HCT116 (cell line): ENCODE measurements at regions not wholly inside any gene's neighbourhood (a gene's known extent, or its start where the extent isn't known, plus 50 kb on each side); places are given as distances from the start of the nearest gene placed in this dataset.

Source experiments
- ATAC-seq: fragments of 200-7000 bp; cut with Tn5 transposase; 2 replicates; pipeline ENCODE4 v1.9.1; 2020; ENCODE audit warnings: mild to moderate bottlenecking, moderate library complexity
- BruUV-seq: library from RNA; stranded (reverse); fragments of 400-500 nt; replicated peaks from 2 replicates; lab custom pipeline; 2021; lab: Mats Ljungman, UMichigan
- CTCF ChIA-PET: fragments of 300-600 bp; sonication (Branson Sonifier 250); formaldehyde crosslinking; loops from one replicate; lab custom pipeline; 2021; ENCODE audit warnings: antibody characterized with exemption; lab: Charles Lee
- POLR2A ChIA-PET: fragments of 300-600, 350-600 bp; sonication (Branson Sonifier 250); formaldehyde crosslinking; loops from one replicate; lab custom pipeline; 2021; ENCODE audit warnings: antibody characterized with exemption; lab: Charles Lee
- RAD21 ChIA-PET, 2 experiments: fragments of 300-600 bp; sonication (Branson Sonifier 250); formaldehyde crosslinking; loops; one replicate each; lab custom pipeline; 2023; ENCODE audit warnings: low total read pairs in 2 of 2; ENCODE audit not compliant: uncharacterized antibody in 2 of 2, unreplicated experiment in 2 of 2, low non-redundant PET in 1 of 2; lab: Charles Lee
- DNase-seq: peaks from one replicate; pipeline ENCODE4 v3.0.0-alpha.2; 2010; ENCODE audit warnings: low read depth, low spot score
- H2AFZ ChIP-seq: fragments of 200-600 bp; shearing (Covaris generic), sonication (generic); 2 replicates; pipeline ENCODE4 v1.6.1; 2017; ENCODE audit warnings: low read depth, mixed run types, mixed read lengths, antibody characterized with exemption, low read length; ENCODE audit not compliant: poor library complexity, severe bottlenecking
- H3K27ac ChIP-seq: 2 replicates; pipeline ENCODE4 v1.5.1; 2012; ENCODE audit warnings: low read depth, low read length
- H3K27me3 ChIP-seq: fragments of 200-600 bp; sonication (generic); 2 replicates; pipeline ENCODE4 v1.6.1; 2016; ENCODE audit warnings: mixed run types, low read length, mixed read lengths; ENCODE audit not compliant: insufficient read depth
- H3K36me3 ChIP-seq, 2 experiments: fragments of 200-500 bp in 1 of 2; fragments of 200-600 bp in 1 of 2; sonication (Bioruptor generic) in 1 of 2; sonication (generic) in 1 of 2; 2 replicates each; pipeline versions ENCODE4 v1.5.1 to v1.6.1; 2014 to 2016; ENCODE audit warnings: low read length in 2 of 2, inconsistent platforms in 1 of 2, mixed read lengths in 1 of 2, mixed run types in 1 of 2; ENCODE audit not compliant: insufficient read depth in 2 of 2, control insufficient read depth in 1 of 2
- H3K4me1 ChIP-seq, 2 experiments: fragments of 200-600 bp in 1 of 2; sonication (generic) in 1 of 2; 2 replicates each; pipeline versions ENCODE4 v1.5.1 to v1.6.1; 2012 to 2017; ENCODE audit warnings: low read length in 2 of 2, inconsistent platforms in 1 of 2, mild to moderate bottlenecking in 1 of 2, mixed read lengths in 1 of 2, mixed run types in 1 of 2, moderate library complexity in 1 of 2; ENCODE audit not compliant: insufficient read depth in 2 of 2, control insufficient read depth in 1 of 2
- H3K4me2 ChIP-seq: fragments of 200-600 bp; sonication (generic); 2 replicates; pipeline ENCODE4 v1.6.1; 2017; ENCODE audit warnings: mixed run types, low read length, mixed read lengths
- H3K4me3 ChIP-seq, 2 experiments: fragments of 200-600 bp in 1 of 2; sonication (generic) in 1 of 2; replicated peaks in 1 of 2; 2 replicates each; pipeline ENCODE4 v1.5.1; 2011 to 2016; ENCODE audit warnings: low read length in 2 of 2, control low read depth in 1 of 2, low read depth in 1 of 2, mild to moderate bottlenecking in 1 of 2, mixed read lengths in 1 of 2, mixed run types in 1 of 2
- H3K79me2 ChIP-seq: fragments of 200-600 bp; sonication (generic); 2 replicates; pipeline ENCODE4 v1.6.1; 2017; ENCODE audit warnings: mild to moderate bottlenecking, mixed run types, low read length, moderate library complexity, mixed read lengths; ENCODE audit not compliant: insufficient read depth
- H3K9ac ChIP-seq: fragments of 200-600 bp; sonication (generic); 2 replicates; pipeline ENCODE4 v1.6.1; 2016; ENCODE audit warnings: low read length, mixed read lengths
- H3K9me2 ChIP-seq: fragments of 200-600 bp; sonication (generic), shearing (Covaris generic); 2 replicates; pipeline ENCODE4 v1.6.1; 2017; ENCODE audit warnings: mixed run types, mild to moderate bottlenecking, moderate library complexity; ENCODE audit not compliant: insufficient read depth
- H3K9me3 ChIP-seq, 2 experiments: fragments of 200-500 bp in 1 of 2; fragments of 200-600 bp in 1 of 2; sonication (Bioruptor generic) in 1 of 2; sonication (generic) in 1 of 2; 2 replicates each; pipeline ENCODE4 v1.6.1; 2014 to 2017; ENCODE audit warnings: low read length in 2 of 2, mixed read lengths in 2 of 2, inconsistent platforms in 1 of 2, low read depth in 1 of 2, mild to moderate bottlenecking in 1 of 2, mixed run types in 1 of 2, moderate library complexity in 1 of 2; ENCODE audit not compliant: control insufficient read depth in 1 of 2, insufficient read depth in 1 of 2
- H4K20me1 ChIP-seq: fragments of 200-600 bp; sonication (generic), shearing (Covaris generic); 2 replicates; pipeline ENCODE4 v1.6.1; 2017; ENCODE audit warnings: mixed run types, mild to moderate bottlenecking, moderate library complexity; ENCODE audit not compliant: insufficient read depth
- ATF3 ChIP-seq: IDR thresholded peaks from 2 replicates; pipeline ENCODE4 v1.6.1; 2012
- EGR1 ChIP-seq: IDR thresholded peaks from 2 replicates; pipeline ENCODE4 v1.6.1; 2012; ENCODE audit warnings: low read depth
- ELF1 ChIP-seq: IDR thresholded peaks from 2 replicates; pipeline ENCODE4 v1.6.1; 2012; ENCODE audit warnings: low read depth, borderline replicate concordance
- EZH2 ChIP-seq: fragments of 200-600 bp; sonication (generic); IDR thresholded peaks from 2 replicates; pipeline ENCODE4 v1.6.1; 2017; ENCODE audit warnings: antibody characterized with exemption, mixed run types
- EZH2phosphoT487 ChIP-seq: fragments of 200-600 bp; IDR thresholded peaks from 2 replicates; pipeline ENCODE4 v1.6.1; 2018; ENCODE audit warnings: antibody characterized with exemption, borderline replicate concordance
- FOSL1 ChIP-seq: IDR thresholded peaks from 2 replicates; pipeline ENCODE4 v1.6.1; 2012; ENCODE audit warnings: low read depth
- JUND ChIP-seq: IDR thresholded peaks from 2 replicates; pipeline ENCODE4 v1.6.1; 2012
- POLR2A ChIP-seq: IDR thresholded peaks from 2 replicates; pipeline ENCODE4 v1.7.0; 2011; ENCODE audit warnings: borderline replicate concordance; ENCODE audit not compliant: insufficient read depth, insufficient read length; ENCODE audit errors: extremely low read depth
- POLR2AphosphoS5 ChIP-seq: IDR thresholded peaks from 2 replicates; pipeline ENCODE4 v1.6.1; 2011; ENCODE audit warnings: mild to moderate bottlenecking, low read depth, low read length, moderate library complexity
- SIN3A ChIP-seq: IDR thresholded peaks from 2 replicates; pipeline ENCODE4 v1.6.1; 2012; ENCODE audit warnings: low read depth
- SP1 ChIP-seq: IDR thresholded peaks from 2 replicates; pipeline ENCODE4 v1.6.1; 2012; ENCODE audit warnings: low read depth
- SRF ChIP-seq: IDR thresholded peaks from 2 replicates; pipeline ENCODE4 v1.6.1; 2012; ENCODE audit warnings: low read depth
- YY1 ChIP-seq: IDR thresholded peaks from 2 replicates; pipeline ENCODE4 v1.6.1; 2011; ENCODE audit warnings: low read length, low read depth, moderate library complexity, mild to moderate bottlenecking; ENCODE audit not compliant: insufficient replicate concordance; ENCODE audit errors: extremely low read depth
- ZFX ChIP-seq: fragments of 450-650 bp; IDR thresholded peaks from 2 replicates; pipeline ENCODE4 v1.6.1; 2017
- ZNF274 ChIP-seq: fragments of 200-500 bp; sonication (Bioruptor generic); IDR thresholded peaks from 2 replicates; pipeline ENCODE4 v1.6.1; 2014; ENCODE audit warnings: mild to moderate bottlenecking, low read depth, low read length, inconsistent platforms
- intact Hi-C: fragments of 100-400 bp; cut with micrococcal nuclease; formaldehyde crosslinking; loops from 2 replicates; pipeline ENCODE4 v1.10.0; 2022
- TF ChIP-seq, protein P1 (sequence below): IDR thresholded peaks from 2 replicates; pipeline ENCODE4 v1.6.1; 2012
- TF ChIP-seq, protein P2 (sequence below): IDR thresholded peaks from 2 replicates; pipeline ENCODE4 v1.6.1; 2011; ENCODE audit warnings: mild to moderate bottlenecking, low read length, moderate library complexity; ENCODE audit not compliant: insufficient replicate concordance; ENCODE audit errors: extremely low read depth

- no peak for TF ChIP-seq JUND
- TF ChIP-seq ZNF274 = no peak
- no peak for TF ChIP-seq EZH2phosphoT487
- TF ChIP-seq, protein P1, sequence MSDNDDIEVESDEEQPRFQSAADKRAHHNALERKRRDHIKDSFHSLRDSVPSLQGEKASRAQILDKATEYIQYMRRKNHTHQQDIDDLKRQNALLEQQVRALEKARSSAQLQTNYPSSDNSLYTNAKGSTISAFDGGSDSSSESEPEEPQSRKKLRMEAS = no peak
- TF ChIP-seq SRF = no peak
- no peak for TF ChIP-seq ZFX
- no peak for TF ChIP-seq POLR2A
- no peak for TF ChIP-seq EGR1
- TF ChIP-seq, protein P2, sequence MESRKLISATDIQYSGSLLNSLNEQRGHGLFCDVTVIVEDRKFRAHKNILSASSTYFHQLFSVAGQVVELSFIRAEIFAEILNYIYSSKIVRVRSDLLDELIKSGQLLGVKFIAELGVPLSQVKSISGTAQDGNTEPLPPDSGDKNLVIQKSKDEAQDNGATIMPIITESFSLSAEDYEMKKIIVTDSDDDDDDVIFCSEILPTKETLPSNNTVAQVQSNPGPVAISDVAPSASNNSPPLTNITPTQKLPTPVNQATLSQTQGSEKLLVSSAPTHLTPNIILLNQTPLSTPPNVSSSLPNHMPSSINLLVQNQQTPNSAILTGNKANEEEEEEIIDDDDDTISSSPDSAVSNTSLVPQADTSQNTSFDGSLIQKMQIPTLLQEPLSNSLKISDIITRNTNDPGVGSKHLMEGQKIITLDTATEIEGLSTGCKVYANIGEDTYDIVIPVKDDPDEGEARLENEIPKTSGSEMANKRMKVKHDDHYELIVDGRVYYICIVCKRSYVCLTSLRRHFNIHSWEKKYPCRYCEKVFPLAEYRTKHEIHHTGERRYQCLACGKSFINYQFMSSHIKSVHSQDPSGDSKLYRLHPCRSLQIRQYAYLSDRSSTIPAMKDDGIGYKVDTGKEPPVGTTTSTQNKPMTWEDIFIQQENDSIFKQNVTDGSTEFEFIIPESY = no peak
- TF ChIP-seq POLR2AphosphoS5 = no peak
- TF ChIP-seq SP1 = no peak
- TF ChIP-seq YY1 = no peak
- no peak for TF ChIP-seq ELF1
- TF ChIP-seq FOSL1 = no peak
- no peak for TF ChIP-seq SIN3A
- no peak for TF ChIP-seq ATF3
- TF ChIP-seq EZH2 = no peak
- no peak overlapping the region for H3K27ac ChIP-seq
- RAD21 ChIA-PET = no interaction called here
- H3K9me3 ChIP-seq = peaks cover 15 to 24% of the 10 kb centered on the region in 2 experiments; a peak in 2 of 4 replicates
- intact Hi-C loops = no loop called here
- no TSS peak for BruUV-seq
- CTCF ChIA-PET = no interaction called here
- H3K9ac ChIP-seq = no peak overlapping the region
- ATAC-seq (no peak), DNase-seq (no peak)
- no peaks in the 10 kb centered on the region for H3K4me1 ChIP-seq
- H4K20me1 ChIP-seq = no peaks in the 10 kb centered on the region
- no peaks in the 10 kb centered on the region for H3K79me2 ChIP-seq
- no peaks in the 10 kb centered on the region for H3K27me3 ChIP-seq
- H3K9me2 ChIP-seq = no peaks in the 10 kb centered on the region
- no peak overlapping the region for H3K4me3 ChIP-seq
- no peak overlapping the region for H3K4me2 ChIP-seq
- no peak overlapping the region for H2AFZ ChIP-seq
- no peaks in the 10 kb centered on the region for H3K36me3 ChIP-seq
- POLR2A ChIA-PET = no interaction called here
Observed at GRCh38 chr13:53447456-53447855, 418.8 kb downstream of the OLFM4 start.
